PFSK-1 (cell line): ENCODE measurements at regions not wholly inside any gene's neighbourhood (a gene's known extent, or its start where the extent isn't known, plus 50 kb on each side); places are given as distances from the start of the nearest gene placed in this dataset.

Experiments
- FOXP2 ChIP-seq: optimal IDR thresholded peaks from 2 replicates; pipeline ENCODE3; 2011; ENCODE audit warnings: borderline replicate concordance, control low read depth, inconsistent platforms; ENCODE audit not compliant: insufficient read depth; ENCODE audit errors: extremely low read length, extremely low read depth
- POLR2AphosphoS5 ChIP-seq: IDR thresholded peaks from 2 replicates; pipeline ENCODE4 v1.6.1; 2012; ENCODE audit warnings: low read depth, mild to moderate bottlenecking, control low read depth, low read length, moderate library complexity
- REST ChIP-seq, 2 experiments: IDR thresholded peaks; 2 replicates each; pipeline versions ENCODE4 v1.6.1 to v1.8.0; 2011 to 2012; ENCODE audit warnings: low read depth in 2 of 2, low read length in 2 of 2, control low read depth in 1 of 2, inconsistent platforms in 1 of 2, mild to moderate bottlenecking in 1 of 2, moderate library complexity in 1 of 2; ENCODE audit not compliant: insufficient read depth in 1 of 2
- SIN3A ChIP-seq: IDR thresholded peaks from 2 replicates; pipeline ENCODE4 v1.6.1; 2012; ENCODE audit warnings: mild to moderate bottlenecking, low read length, moderate library complexity, borderline replicate concordance; ENCODE audit not compliant: insufficient read depth
- TAF1 ChIP-seq: IDR thresholded peaks from 2 replicates; pipeline ENCODE4 v1.6.1; 2012; ENCODE audit warnings: low read length, control low read depth, borderline replicate concordance; ENCODE audit not compliant: insufficient read depth

GRCh38 chr6:134689641-134690040 is 260.3 kb downstream of the ALDH8A1 start:
- TF ChIP-seq TAF1, result no peak
- TF ChIP-seq REST (IDR thresholded peaks at IDR 0.05; ENCODE audit: insufficient read depth in 1 of 2, low read depth in 2 of 2, low read length in 2 of 2), result no peak
- no peak for TF ChIP-seq FOXP2
- no peak for TF ChIP-seq POLR2AphosphoS5
- TF ChIP-seq SIN3A, result no peak

- no peak for TF ChIP-seq REST (IDR thresholded peaks at IDR 0.05; ENCODE audit: insufficient read depth in 1 of 2, low read depth in 2 of 2, low read length in 2 of 2)
- TF ChIP-seq TAF1, result no peak
These were observed 260.7 kb downstream of the ALDH8A1 start for GRCh38 chr6:134689177-134689576.

GRCh38 chr6:134686071-134686470 is 263.8 kb downstream of the ALDH8A1 start:
- TF ChIP-seq POLR2AphosphoS5 (no peak), REST (IDR thresholded peaks at IDR 0.05; ENCODE audit: insufficient read depth in 1 of 2, low read depth in 2 of 2, low read length in 2 of 2) (no peak), SIN3A (no peak), TAF1 (no peak), FOXP2 (no peak)

GRCh38 chr6:134684423-134684795 is 265.5 kb downstream of the ALDH8A1 start:
- no peak for TF ChIP-seq POLR2AphosphoS5
- TF ChIP-seq SIN3A, result no peak
- no peak for TF ChIP-seq FOXP2
- no peak for TF ChIP-seq TAF1
- no peak for TF ChIP-seq REST (IDR thresholded peaks at IDR 0.05; ENCODE audit: insufficient read depth in 1 of 2, low read depth in 2 of 2, low read length in 2 of 2)

GRCh38 chr6:134683783-134684422 is 266.0 kb downstream of the ALDH8A1 start:
- TF ChIP-seq POLR2AphosphoS5, result no peak
- TF ChIP-seq TAF1, result no peak
- TF ChIP-seq REST (IDR thresholded peaks at IDR 0.05; ENCODE audit: insufficient read depth in 1 of 2, low read depth in 2 of 2, low read length in 2 of 2), result no peak
- TF ChIP-seq FOXP2, result no peak
- TF ChIP-seq SIN3A, result no peak
